IMR-90 (cell line): ENCODE measurements at regions not wholly inside any gene's neighbourhood (a gene's known extent, or its start where the extent isn't known, plus 50 kb on each side); places are given as distances from the start of the nearest gene placed in this dataset.

ENCODE experiments used
- ATAC-seq: fragments of 200-7000 bp; cut with Tn5 transposase; 2 replicates; pipeline ENCODE4 v1.9.1; 2020; ENCODE audit warnings: low read depth, mild to moderate bottlenecking, moderate library complexity
- BruUV-seq: library from RNA; stranded (reverse); fragments of 400-500 nt; replicated peaks from 2 replicates; lab custom pipeline; 2021; lab: Mats Ljungman, UMichigan
- CTCF ChIA-PET: fragments of 300-600 bp; formaldehyde crosslinking; extraction: SDS; loops from one replicate; lab custom pipeline; 2021; ENCODE audit warnings: antibody characterized with exemption; lab: Yijun Ruan, JAX
- POLR2A ChIA-PET: fragments of 300-600 bp; sonication (Branson Sonifier 250); formaldehyde crosslinking; loops from one replicate; lab custom pipeline; 2022; ENCODE audit warnings: antibody characterized with exemption; ENCODE audit not compliant: unreplicated experiment; lab: Charles Lee
- DNase-seq: peaks from one replicate; pipeline ENCODE4 v3.0.0; 2013
- H2AFZ ChIP-seq: replicated peaks from 2 replicates; pipeline ENCODE3; 2013; ENCODE audit warnings: low read length, mild to moderate bottlenecking; ENCODE audit not compliant: poor library complexity
- H2AK5ac ChIP-seq: 2 replicates; pipeline ENCODE4 v1.6.1; 2013; ENCODE audit warnings: low read depth, low read length, inconsistent platforms
- H2AK9ac ChIP-seq: replicated peaks from 2 replicates; pipeline ENCODE3; 2013; ENCODE audit warnings: mild to moderate bottlenecking, low read depth, low read length, moderate library complexity; ENCODE audit not compliant: poor library complexity
- H2BK120ac ChIP-seq: 2 replicates; pipeline ENCODE4 v1.6.1; 2013; ENCODE audit warnings: low read depth, low read length, inconsistent platforms
- H2BK15ac ChIP-seq: 3 replicates; pipeline ENCODE4 v1.6.1; 2013; ENCODE audit warnings: low read depth, low read length, inconsistent platforms
- H2BK20ac ChIP-seq: 2 replicates; pipeline ENCODE4 v1.6.1; 2013; ENCODE audit warnings: low read depth, mild to moderate bottlenecking, inconsistent platforms, low read length, moderate library complexity
- H2BK5ac ChIP-seq: 2 replicates; pipeline ENCODE4 v1.6.1; 2013; ENCODE audit warnings: mild to moderate bottlenecking, low read depth, low read length, inconsistent platforms; ENCODE audit not compliant: poor library complexity, severe bottlenecking
- H3K14ac ChIP-seq: replicated peaks from 2 replicates; pipeline ENCODE4 v1.6.1; 2013; ENCODE audit warnings: low read depth, low read length, inconsistent platforms
- H3K18ac ChIP-seq: 2 replicates; pipeline ENCODE4 v1.6.1; 2013; ENCODE audit warnings: low read depth, low read length, control low read depth
- H3K23ac ChIP-seq: 2 replicates; pipeline ENCODE4 v1.6.1; 2013; ENCODE audit warnings: low read depth, low read length, inconsistent platforms
- H3K27ac ChIP-seq: 2 replicates; pipeline ENCODE4 v1.5.1; 2013; ENCODE audit warnings: mild to moderate bottlenecking, control low read depth, low read length; ENCODE audit not compliant: insufficient read depth
- H3K27me3 ChIP-seq: 2 replicates; pipeline ENCODE4 v1.6.1; 2013; ENCODE audit warnings: low read length; ENCODE audit not compliant: control insufficient read depth, insufficient read depth
- H3K36me3 ChIP-seq: 2 replicates; pipeline ENCODE4 v1.6.1; 2013; ENCODE audit warnings: low read length, mixed read lengths; ENCODE audit not compliant: control insufficient read depth, insufficient read depth
- H3K4ac ChIP-seq: 2 replicates; pipeline ENCODE4 v1.6.1; 2013; ENCODE audit warnings: low read depth, low read length, inconsistent platforms
- H3K4me1 ChIP-seq: 2 replicates; pipeline ENCODE4 v1.6.1; 2013; ENCODE audit warnings: low read length, mixed read lengths; ENCODE audit not compliant: control insufficient read depth, insufficient read depth
- H3K4me2 ChIP-seq: 2 replicates; pipeline ENCODE4 v1.6.1; 2013; ENCODE audit warnings: low read depth, mild to moderate bottlenecking, control low read depth, low read length, moderate library complexity
- H3K4me3 ChIP-seq: 2 replicates; pipeline ENCODE4 v1.5.1; 2013; ENCODE audit warnings: low read depth, mild to moderate bottlenecking, control low read depth, low read length, moderate library complexity; ENCODE audit not compliant: insufficient read depth
- H3K56ac ChIP-seq: 2 replicates; pipeline ENCODE4 v1.6.1; 2013; ENCODE audit warnings: low read length, inconsistent platforms; ENCODE audit not compliant: insufficient read depth; ENCODE audit errors: extremely low read depth
- H3K79me1 ChIP-seq, 2 experiments: 2 replicates each; pipeline ENCODE4 v1.6.1; 2013; ENCODE audit warnings: low read length in 2 of 2, inconsistent platforms in 1 of 2, low read depth in 1 of 2
- H3K9ac ChIP-seq: 2 replicates; pipeline ENCODE4 v1.6.1; 2013; ENCODE audit warnings: low read depth, low read length, control low read depth
- H3K9me1 ChIP-seq: 2 replicates; pipeline ENCODE4 v1.6.1; 2013; ENCODE audit warnings: low read length, inconsistent platforms; ENCODE audit not compliant: insufficient read depth
- H3K9me3 ChIP-seq: 2 replicates; pipeline ENCODE4 v1.6.1; 2013; ENCODE audit warnings: low read length; ENCODE audit not compliant: control insufficient read depth, insufficient read depth
- H4K20me1 ChIP-seq: 2 replicates; pipeline ENCODE4 v1.6.1; 2013; ENCODE audit warnings: low read length, inconsistent platforms; ENCODE audit not compliant: insufficient read depth
- H4K5ac ChIP-seq: 2 replicates; pipeline ENCODE4 v1.6.1; 2013; ENCODE audit warnings: mild to moderate bottlenecking, low read depth, low read length, control low read depth
- H4K8ac ChIP-seq, 2 experiments: 2 replicates each; pipeline ENCODE4 v1.6.1; 2013; ENCODE audit warnings: low read depth in 2 of 2, low read length in 2 of 2, control low read depth in 1 of 2, inconsistent platforms in 1 of 2
- H4K91ac ChIP-seq: 2 replicates; pipeline ENCODE4 v1.6.1; 2013; ENCODE audit warnings: low read depth, low read length, inconsistent platforms; ENCODE audit not compliant: insufficient read depth
- BHLHE40 ChIP-seq: fragments of 150-350 bp; IDR thresholded peaks from 2 replicates; pipeline ENCODE4 v1.6.1; 2016; ENCODE audit warnings: mild to moderate bottlenecking, low read depth, low read length
- CEBPB ChIP-seq: IDR thresholded peaks from 2 replicates; pipeline ENCODE4 v1.6.1; 2012; ENCODE audit warnings: low read depth, low read length, improper control_type of control experiment
- CHD1 ChIP-seq: IDR thresholded peaks from 2 replicates; pipeline ENCODE4 v1.6.1; 2012; ENCODE audit warnings: low read depth, low read length, improper control_type of control experiment
- ELK1 ChIP-seq: fragments of 150-350 bp; IDR thresholded peaks from 2 replicates; pipeline ENCODE4 v1.6.1; 2016; ENCODE audit warnings: low read depth, mild to moderate bottlenecking, low read length, moderate library complexity, borderline replicate concordance
- FOS ChIP-seq: fragments of 150-350 bp; IDR thresholded peaks from 2 replicates; pipeline ENCODE4 v1.6.1; 2016; ENCODE audit warnings: low read depth, low read length
- MAFK ChIP-seq: IDR thresholded peaks from 2 replicates; pipeline ENCODE4 v1.6.1; 2012; ENCODE audit warnings: low read depth, low read length, improper control_type of control experiment
- MAZ ChIP-seq: IDR thresholded peaks from 2 replicates; pipeline ENCODE4 v1.6.1; 2012; ENCODE audit warnings: low read depth, mild to moderate bottlenecking, low read length, improper control_type of control experiment, moderate library complexity, borderline replicate concordance
- MXI1 ChIP-seq: IDR thresholded peaks from 2 replicates; pipeline ENCODE4 v1.6.1; 2012; ENCODE audit warnings: low read depth, mild to moderate bottlenecking, low read length, moderate library complexity, borderline replicate concordance
- NFE2L2 ChIP-seq: fragments of 150-350 bp; IDR thresholded peaks from 2 replicates; pipeline ENCODE4 v1.6.1; 2016; ENCODE audit warnings: low read depth, mild to moderate bottlenecking, low read length
- POLR2A ChIP-seq: IDR thresholded peaks from 2 replicates; pipeline ENCODE4 v1.6.1; 2012; ENCODE audit warnings: mild to moderate bottlenecking, low read depth, low read length
- RAD21 ChIP-seq: IDR thresholded peaks from 2 replicates; pipeline ENCODE4 v1.6.1; 2012; ENCODE audit warnings: low read length, improper control_type of control experiment
- RCOR1 ChIP-seq: IDR thresholded peaks from 2 replicates; pipeline ENCODE4 v1.6.1; 2012; ENCODE audit warnings: mild to moderate bottlenecking, low read length, improper control_type of control experiment; ENCODE audit not compliant: insufficient replicate concordance
- RFX5 ChIP-seq: IDR thresholded peaks from 2 replicates; pipeline ENCODE4 v1.8.0; 2012; ENCODE audit warnings: low read depth, mild to moderate bottlenecking, low read length, moderate library complexity
- SMC3 ChIP-seq: fragments of 150-350 bp; IDR thresholded peaks from 2 replicates; pipeline ENCODE4 v1.6.1; 2016; ENCODE audit warnings: low read depth, mild to moderate bottlenecking, antibody characterized with exemption, low read length, moderate library complexity
- USF2 ChIP-seq: fragments of 150-350 bp; IDR thresholded peaks from 2 replicates; pipeline ENCODE4 v1.6.1; 2017; ENCODE audit warnings: mild to moderate bottlenecking, antibody characterized with exemption, low read length, low read depth
- WGBS, 2 experiments: methylation state at CpG; one replicate each; pipeline versions ENCODE4 v1.1.5 to v1.1.7; 2013; ENCODE audit warnings: missing lambda C conversion rate in 2 of 2; ENCODE audit not compliant: insufficient read length in 1 of 2; ENCODE audit errors: extremely low coverage in 2 of 2; 5-methylcytosine and 5-hydroxymethylcytosine counted together
- dilution Hi-C: fragments of 300-500 bp; cut with HindIII; formaldehyde crosslinking; loops from one replicate; pipeline ENCODE4 v1.14.3; 2018; ENCODE audit warnings: low sequenced_read_pairs; ENCODE audit not compliant: unreplicated experiment
- in situ Hi-C: fragments of 300-500 bp; cut with MboI; formaldehyde crosslinking; loops from 3 replicates; pipeline ENCODE4 v1.14.3; 2019; ENCODE audit warnings: low sequenced_read_pairs, inconsistent platforms, mixed read lengths
- intact Hi-C: fragments of 100-400 bp; cut with micrococcal nuclease; formaldehyde crosslinking; loops from 2 replicates; pipeline ENCODE4 v1.10.0; 2022
- TF ChIP-seq, protein P1 (sequence below): conservative IDR thresholded peaks from 2 replicates; pipeline ENCODE4 v1.5.1; 2012; ENCODE audit warnings: mild to moderate bottlenecking, low read depth, low read length, improper control_type of control experiment

GRCh38 chr6:121726596-121726995 is 291.1 kb downstream of the GJA1 start:
- Histone ChIP-seq H3K9me1 (no peaks in the 10 kb centered on the region), H3K27me3 (no peaks in the 10 kb centered on the region), H2BK120ac (no peak overlapping the region), H3K14ac (no peak overlapping the region), H2AK5ac (no peak overlapping the region), H3K36me3 (no peaks in the 10 kb centered on the region), H4K5ac (no peak overlapping the region), H3K23ac (no peak overlapping the region), H3K4me3 (no peak overlapping the region), H2AK9ac (no peak overlapping the region), H2BK20ac (no peak overlapping the region), H2BK5ac (no peak overlapping the region), H3K79me1 (no peaks in the 10 kb centered on the region), H3K4me1 (no peaks in the 10 kb centered on the region), H2AFZ (no peak overlapping the region), H4K20me1 (no peaks in the 10 kb centered on the region), H3K27ac (no peak overlapping the region), H3K4ac (no peak overlapping the region), H3K9me3 (0 out of 2 replicates have a peak, but pooled peaks cover 5% of the 10 kb centered on the region), H3K4me2 (no peak overlapping the region), H3K9ac (no peak overlapping the region), H3K18ac (no peak overlapping the region), H3K56ac (no peak overlapping the region), H4K91ac (no peak overlapping the region), H2BK15ac (no peak overlapping the region), H4K8ac (no peak overlapping the region)
- no TSS peak for BruUV-seq
- TF ChIP-seq BHLHE40 (no peak), RFX5 (no peak), CHD1 (no peak), ELK1 (no peak), NFE2L2 (no peak), POLR2A (no peak), FOS (no peak), MAFK (no peak), MXI1 (no peak), CEBPB (no peak), USF2 (no peak), SMC3 (no peak), RAD21 (no peak), RCOR1 (no peak), MAZ (no peak)
- TF ChIP-seq, protein P1, sequence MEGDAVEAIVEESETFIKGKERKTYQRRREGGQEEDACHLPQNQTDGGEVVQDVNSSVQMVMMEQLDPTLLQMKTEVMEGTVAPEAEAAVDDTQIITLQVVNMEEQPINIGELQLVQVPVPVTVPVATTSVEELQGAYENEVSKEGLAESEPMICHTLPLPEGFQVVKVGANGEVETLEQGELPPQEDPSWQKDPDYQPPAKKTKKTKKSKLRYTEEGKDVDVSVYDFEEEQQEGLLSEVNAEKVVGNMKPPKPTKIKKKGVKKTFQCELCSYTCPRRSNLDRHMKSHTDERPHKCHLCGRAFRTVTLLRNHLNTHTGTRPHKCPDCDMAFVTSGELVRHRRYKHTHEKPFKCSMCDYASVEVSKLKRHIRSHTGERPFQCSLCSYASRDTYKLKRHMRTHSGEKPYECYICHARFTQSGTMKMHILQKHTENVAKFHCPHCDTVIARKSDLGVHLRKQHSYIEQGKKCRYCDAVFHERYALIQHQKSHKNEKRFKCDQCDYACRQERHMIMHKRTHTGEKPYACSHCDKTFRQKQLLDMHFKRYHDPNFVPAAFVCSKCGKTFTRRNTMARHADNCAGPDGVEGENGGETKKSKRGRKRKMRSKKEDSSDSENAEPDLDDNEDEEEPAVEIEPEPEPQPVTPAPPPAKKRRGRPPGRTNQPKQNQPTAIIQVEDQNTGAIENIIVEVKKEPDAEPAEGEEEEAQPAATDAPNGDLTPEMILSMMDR, result no peak
- in situ Hi-C loops (no loop called here), intact Hi-C loops (no loop called here), dilution Hi-C loops (no loop called here)
- POLR2A ChIA-PET, result no interaction called here
- DNase-seq (peak; percentile 0), ATAC-seq (no peak)
- WGBS, 2 experiments, result no CpG with 5 or more reads among the region's 1 CpG
- CTCF ChIA-PET, result no interaction called here
